A549 (cell line): ENCODE measurements at regions not wholly inside any gene's neighbourhood (a gene's known extent, or its start where the extent isn't known, plus 50 kb on each side); places are given as distances from the start of the nearest gene placed in this dataset.

Experiments used
- small RNA-seq, 6 experiments: library from RNA; depleted of rRNA; stranded (forward); fragments of <200 nt; gene quantifications; one replicate each; pipeline ENCODE3, GENCODE V24; 2012

Small RNA genes lying in the stretch of these regions (small RNA-seq; reads per million reads assigned to genes)
- gene RN7SKP40: 0 reads per million in 6 experiments
